Middle frontal gyrus (tissue), 1 donor: ENCODE measurements at regions not wholly inside any gene's neighbourhood (a gene's known extent, or its start where the extent isn't known, plus 50 kb on each side); places are given as distances from the start of the nearest gene placed in this dataset.
"Not testable (repeated sequence)": the region's sequence is repeated elsewhere in the genome, so short reads cannot be mapped to it uniquely, and the experiment has no call there.

Experiments used
- DNase-seq: peaks from one replicate; pipeline ENCODE4 v3.0.0-alpha.2; 2015; ENCODE audit warnings: low spot score; ENCODE audit errors: extremely low spot score

DNA sequence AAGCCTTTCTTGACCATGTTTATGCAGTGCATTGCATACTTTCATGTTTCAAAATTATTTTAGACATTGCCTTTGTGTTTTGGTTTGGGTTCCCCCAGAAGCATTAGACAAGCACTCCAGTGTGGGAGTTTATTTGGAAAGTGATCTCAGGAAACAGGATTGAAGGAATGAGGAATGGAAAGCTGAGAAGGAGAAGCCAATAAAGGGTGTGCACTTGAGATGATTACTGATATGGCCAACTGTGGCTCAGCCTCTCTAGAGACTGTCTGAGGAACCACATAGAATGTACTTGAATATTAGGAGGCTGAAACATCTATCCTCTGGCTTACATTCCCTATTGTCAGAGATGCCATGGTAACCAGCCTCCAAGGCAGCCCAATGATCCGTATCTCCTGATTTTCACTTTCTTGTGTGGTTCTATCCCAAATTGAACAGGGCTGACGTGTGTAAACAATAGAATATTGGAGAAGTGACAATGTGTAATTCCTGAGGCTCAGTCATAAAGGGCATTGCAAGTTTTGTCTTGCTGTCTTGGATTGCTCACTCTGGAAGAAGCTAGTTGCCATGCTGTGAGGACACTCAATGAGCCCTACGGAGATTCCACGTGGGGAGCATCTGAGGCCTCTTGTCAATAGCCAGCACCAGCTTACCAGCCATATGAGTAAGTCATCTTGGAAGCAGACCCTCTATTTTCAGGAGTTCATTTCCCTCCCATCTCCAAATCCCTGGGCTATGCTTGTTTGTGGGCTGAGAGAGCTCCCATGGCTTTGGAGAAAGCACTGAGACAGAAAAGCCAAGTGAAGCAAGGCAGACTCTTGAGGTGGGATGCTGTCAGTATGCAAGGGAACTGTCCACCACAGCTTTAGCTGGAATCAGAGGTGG, 84.7 kb downstream of the SCN11A start:
- DNase-seq, result no peak

DNA sequence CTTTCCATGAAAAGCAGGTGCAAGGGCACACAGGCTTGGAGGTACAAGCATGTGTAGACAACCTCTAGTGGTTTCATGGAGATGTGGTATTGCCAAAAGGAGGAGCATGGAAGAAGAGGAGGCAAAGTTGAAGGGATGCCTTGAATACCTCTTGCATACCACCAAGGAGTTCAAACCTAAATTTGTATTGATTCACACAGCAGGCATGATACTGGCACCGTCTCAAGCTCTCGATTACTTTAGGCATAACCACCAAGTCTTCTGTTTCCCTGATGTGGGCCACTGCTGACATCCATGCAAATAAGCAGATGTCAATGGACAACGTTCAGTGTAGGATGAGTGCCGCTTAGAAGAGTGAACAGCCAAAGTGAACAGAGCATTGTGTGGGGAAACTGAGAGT, 87.1 kb downstream of the SCN11A start:
- no peak for DNase-seq

DNA sequence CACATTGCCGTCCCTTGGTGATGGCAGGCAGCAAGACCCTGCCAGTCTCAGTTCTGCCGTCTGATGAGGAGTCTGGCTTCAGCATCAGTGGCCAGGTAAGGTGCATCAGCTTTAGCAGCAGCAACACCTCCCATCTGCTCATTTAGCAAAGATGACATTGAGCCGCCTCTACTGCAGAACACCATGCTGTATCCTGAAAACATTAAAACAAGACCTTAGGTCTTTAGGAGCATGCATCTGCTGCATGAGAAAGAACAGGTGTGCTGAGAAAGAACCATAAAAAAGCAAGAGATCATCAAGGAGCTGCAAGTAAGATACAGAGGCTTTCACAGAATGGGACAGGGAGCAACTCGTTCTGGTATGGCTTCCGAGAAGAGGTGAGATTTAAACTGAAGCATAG, 87.5 kb downstream of the SCN11A start:
- no peak for DNase-seq

- no peak for DNase-seq
Measured at GRCh38 chr3:38960953-38961622, 90.7 kb downstream of the SCN11A start.

GRCh38 chr3:38960042-38960622, 91.6 kb downstream of the SCN11A start:
- no peak for DNase-seq

DNA sequence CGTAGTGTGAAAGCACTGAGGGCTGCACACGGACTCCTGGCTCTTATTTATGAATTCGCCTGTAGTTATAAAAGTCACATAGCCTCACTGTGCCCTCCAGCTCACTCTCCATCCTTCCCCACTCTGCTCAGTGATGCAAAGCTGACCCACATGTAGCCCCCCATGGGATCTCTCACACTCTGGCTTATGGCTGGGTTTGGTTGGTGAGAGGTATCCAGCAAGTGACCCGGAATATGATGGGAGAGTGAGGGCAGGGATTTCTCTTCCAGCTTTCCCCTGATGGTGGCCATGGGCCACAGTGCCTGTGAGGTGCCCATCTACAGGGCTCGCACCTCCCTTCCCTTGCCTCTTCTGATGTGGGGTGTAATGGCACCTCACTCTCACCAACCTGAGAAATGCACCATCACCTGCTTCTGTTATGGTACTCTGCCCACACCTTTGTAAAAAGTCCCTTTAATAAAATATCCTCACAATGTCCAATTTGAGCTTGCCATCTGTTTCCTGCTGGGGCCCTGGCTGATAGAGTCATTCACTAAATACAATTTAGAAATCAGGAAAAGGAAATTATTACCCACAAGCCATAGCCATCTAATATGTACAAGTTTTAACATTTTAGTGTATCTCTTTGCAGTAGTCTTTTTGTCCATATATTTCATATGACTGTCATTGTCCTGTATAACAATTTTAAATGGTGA, 93.6 kb downstream of the SCN11A start:
- DNase-seq, result no peak

DNA sequence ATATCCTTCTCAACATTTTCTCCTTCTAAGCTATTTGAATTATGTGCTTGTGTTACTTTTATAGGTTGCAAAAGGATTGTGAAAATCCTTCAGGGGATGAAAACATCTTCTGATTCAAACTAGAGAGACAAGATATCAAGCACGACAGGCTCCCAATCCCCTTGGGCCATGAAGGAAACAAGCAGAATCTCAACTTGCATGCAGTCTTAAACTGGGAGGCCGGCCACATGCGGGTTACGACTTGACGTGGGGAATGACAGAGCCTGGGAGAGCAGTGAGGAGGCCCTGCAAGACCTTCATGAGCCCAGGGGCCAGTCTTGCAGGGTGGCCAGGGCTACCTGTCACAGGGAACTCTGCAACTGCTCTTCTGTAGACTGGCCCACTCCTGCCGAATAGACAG, 94.4 kb downstream of the SCN11A start:
- DNase-seq, result no peak

GRCh38 chr3:38952721-38953120, 99.0 kb downstream of the SCN11A start:
- no peak for DNase-seq

- DNase-seq, result not testable (repeated sequence)
Measured at GRCh38 chr3:38951167-38951566, 100.6 kb downstream of the SCN11A start.

GRCh38 chr3:38950581-38950980, 101.2 kb downstream of the SCN11A start:
- no peak for DNase-seq

DNA sequence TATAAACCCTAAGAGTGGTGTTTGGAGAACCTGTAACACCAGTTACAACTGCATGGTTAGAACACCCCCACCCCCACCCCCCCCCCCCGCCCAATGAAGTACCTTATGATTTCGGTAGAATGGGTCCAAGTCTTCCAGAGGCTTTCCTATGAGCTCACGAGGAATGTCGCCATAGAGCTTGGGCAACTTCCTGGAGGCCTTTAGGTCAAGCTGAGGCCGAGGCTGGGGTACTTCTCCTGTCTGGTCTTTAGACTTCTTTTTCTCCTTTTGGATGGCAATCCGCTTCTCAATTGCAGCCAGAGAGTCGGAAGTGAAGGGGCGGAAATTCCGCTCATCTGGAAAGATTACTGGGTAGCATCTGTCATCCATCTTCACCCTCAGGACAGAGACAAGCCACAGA, 101.8 kb downstream of the SCN11A start:
- DNase-seq, result no peak

GRCh38 chr3:38940394-38940793, 111.3 kb downstream of the SCN11A start:
- no peak for DNase-seq

DNA sequence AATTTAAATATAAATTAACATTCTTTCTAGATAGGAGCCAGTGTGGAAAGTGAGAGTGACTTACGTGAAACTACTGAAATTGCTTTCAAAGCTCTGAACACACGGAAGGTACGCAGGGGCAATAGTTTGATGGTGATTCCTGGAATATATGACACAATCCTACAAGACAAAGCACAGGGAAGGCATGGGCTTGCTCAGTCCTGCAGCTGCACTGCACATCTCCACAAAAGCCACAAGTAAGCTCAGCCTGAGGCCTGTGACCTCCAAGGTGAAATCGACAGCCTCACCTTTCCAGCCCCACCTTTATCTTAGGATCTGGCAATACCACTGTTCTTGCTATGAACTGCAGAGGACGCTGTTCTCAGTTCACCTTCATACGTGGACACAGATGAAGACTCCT, 109.3 kb upstream of the SCN10A start:
- no peak for DNase-seq

DNA sequence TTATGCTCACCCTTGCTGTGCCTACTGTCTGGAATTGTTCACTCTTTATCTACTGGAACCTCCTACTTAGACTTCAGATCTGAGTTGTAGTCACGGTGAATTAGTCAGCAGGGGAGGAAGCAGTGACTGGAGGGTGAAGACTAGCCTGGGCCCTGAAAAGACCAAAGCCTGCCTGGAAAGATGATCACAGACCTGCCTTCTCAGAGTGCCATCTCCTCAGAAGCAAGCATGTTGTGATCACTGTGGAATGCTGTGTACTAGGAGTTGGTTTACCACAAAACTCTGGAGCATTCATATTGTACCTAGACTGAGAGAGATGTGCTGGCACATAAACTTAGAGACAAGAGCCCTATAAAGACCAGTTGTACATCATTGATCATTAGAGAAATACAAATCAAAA, 100.7 kb upstream of the SCN10A start:
- DNase-seq, result no peak

- DNase-seq, result no peak
Measured at GRCh38 chr3:38907426-38907825, 91.4 kb upstream of the SCN10A start.

GRCh38 chr3:38890426-38890825, 74.4 kb upstream of the SCN10A start:
- DNase-seq, result no peak

DNA sequence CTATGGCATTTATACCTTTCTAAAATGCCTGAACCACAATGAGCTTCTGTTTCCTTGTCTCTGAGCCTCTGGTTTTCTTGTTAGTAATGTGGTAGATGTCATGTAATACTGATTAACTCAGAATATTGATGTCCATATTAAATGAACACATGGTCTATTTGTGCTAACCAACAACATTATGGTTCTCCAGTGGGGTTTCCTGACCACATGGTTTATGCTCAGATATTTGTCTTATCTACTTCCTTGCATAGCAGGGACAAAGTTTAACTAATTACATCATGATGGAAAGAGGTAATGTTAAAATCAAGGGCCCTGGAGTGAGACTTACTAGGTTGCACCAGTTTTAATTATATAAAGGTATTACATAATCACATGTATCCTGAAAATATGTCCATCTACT, 62.6 kb upstream of the SCN10A start:
- DNase-seq, result no peak
